Thyroid gland (tissue), 4 donors: ENCODE measurements at regions not wholly inside any gene's neighbourhood (a gene's known extent, or its start where the extent isn't known, plus 50 kb on each side); places are given as distances from the start of the nearest gene placed in this dataset.

Source experiments
- CTCF ChIP-seq, 6 experiments: fragments of 200-600 bp in 3 of 6; fragments of 450-650 bp in 3 of 6; sonication (generic) in 3 of 6; IDR thresholded peaks; one replicate each; pipeline ENCODE4 v1.5.1; 2016 to 2019; ENCODE audit warnings: antibody characterized with exemption in 6 of 6, mild to moderate bottlenecking in 2 of 6, inconsistent platforms in 1 of 6, moderate library complexity in 1 of 6
- POLR2A ChIP-seq, 2 donors: fragments of 450-650 bp; IDR thresholded peaks; one replicate each; pipeline ENCODE4 v1.6.1; 2017; ENCODE audit warnings: antibody characterized with exemption in 2 of 2, mild to moderate bottlenecking in 2 of 2, moderate library complexity in 1 of 2

GRCh38 chr13:59504407-59504806 is 659.3 kb downstream of the DIAPH3 start:
- TF ChIP-seq CTCF (IDR thresholded peaks at IDR 0.05) (no peak), POLR2A (IDR thresholded peaks at IDR 0.05) (no peak)
